KMS-11 (cell line): ENCODE measurements at regions not wholly inside any gene's neighbourhood (a gene's known extent, or its start where the extent isn't known, plus 50 kb on each side); places are given as distances from the start of the nearest gene placed in this dataset.
"Not testable (repeated sequence)": the region's sequence is repeated elsewhere in the genome, so short reads cannot be mapped to it uniquely, and the experiment has no call there.

Experiments used
- H2AFZ ChIP-seq: fragments of 200-600 bp; sonication (generic); 2 replicates; pipeline ENCODE4 v1.6.1; 2016; ENCODE audit warnings: antibody characterized with exemption, mixed run types, low read depth
- H3K27ac ChIP-seq: fragments of 200-600 bp; sonication (generic); 2 replicates; pipeline ENCODE4 v1.6.1; 2016; ENCODE audit warnings: mild to moderate bottlenecking, mixed run types
- H3K27me3 ChIP-seq: fragments of 200-600 bp; sonication (generic); 2 replicates; pipeline ENCODE4 v1.6.1; 2017; ENCODE audit warnings: mild to moderate bottlenecking, low read depth, mixed run types, moderate library complexity; ENCODE audit not compliant: insufficient read depth
- H3K36me3 ChIP-seq: fragments of 200-600 bp; sonication (generic); 2 replicates; pipeline ENCODE4 v1.6.1; 2017; ENCODE audit warnings: mild to moderate bottlenecking, mixed run types; ENCODE audit not compliant: insufficient read depth
- H3K4me1 ChIP-seq: fragments of 200-600 bp; sonication (generic); 2 replicates; pipeline ENCODE4 v1.6.1; 2016; ENCODE audit warnings: mild to moderate bottlenecking, low read depth, mixed run types; ENCODE audit not compliant: poor library complexity, severe bottlenecking
- H3K4me2 ChIP-seq: fragments of 200-600 bp; sonication (generic); 2 replicates; pipeline ENCODE4 v1.7.0; 2016; ENCODE audit warnings: mild to moderate bottlenecking, mixed run types
- H3K4me3 ChIP-seq: fragments of 200-600 bp; sonication (generic); IDR thresholded peaks from 2 replicates; pipeline ENCODE4 v1.6.1; 2017; ENCODE audit warnings: low read depth, low read length, mixed read lengths; ENCODE audit not compliant: insufficient read depth
- H3K79me2 ChIP-seq: fragments of 200-600 bp; sonication (generic); 2 replicates; pipeline ENCODE4 v1.6.1; 2016; ENCODE audit warnings: low read depth, mixed run types; ENCODE audit not compliant: insufficient read depth
- H3K9ac ChIP-seq: fragments of 200-600 bp; sonication (generic); 2 replicates; pipeline ENCODE4 v1.6.1; 2016; ENCODE audit warnings: mild to moderate bottlenecking, mixed run types
- H4K20me1 ChIP-seq: fragments of 200-600 bp; sonication (generic); 2 replicates; pipeline ENCODE4 v1.6.1; 2016; ENCODE audit warnings: mild to moderate bottlenecking, mixed run types; ENCODE audit not compliant: insufficient read depth
- TF ChIP-seq, protein P1 (sequence below): fragments of 200-600 bp; sonication (generic); conservative IDR thresholded peaks from 2 replicates; pipeline ENCODE4 v1.6.1; 2017; ENCODE audit warnings: low read depth, mild to moderate bottlenecking, antibody characterized with exemption, low read length, moderate library complexity, mixed read lengths

DNA sequence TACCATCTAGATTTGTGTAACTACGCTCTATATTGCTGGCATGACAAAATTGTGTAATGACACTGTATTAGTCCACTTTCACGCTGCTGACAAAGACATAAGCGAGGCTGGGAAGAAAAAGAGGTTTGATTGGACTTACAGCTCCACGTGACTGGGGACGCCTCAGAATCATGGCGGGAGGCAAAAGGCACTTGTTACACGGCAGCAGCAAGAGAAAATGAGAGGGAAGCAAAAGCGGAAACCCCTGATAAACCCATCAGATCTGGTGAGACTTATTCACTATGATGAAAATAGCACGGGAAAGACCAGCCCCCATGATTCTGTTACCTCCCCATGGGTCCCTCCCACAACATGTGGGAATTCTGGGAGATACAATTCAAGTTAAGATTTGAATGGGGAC lies 905.7 kb downstream of the DIPK2A start:
- no peak overlapping the region for H3K9ac ChIP-seq
- no peaks in the 10 kb centered on the region for H4K20me1 ChIP-seq
- H3K4me2 ChIP-seq: no peak overlapping the region
- H3K27ac ChIP-seq: no peak overlapping the region
- H3K79me2 ChIP-seq: no peaks in the 10 kb centered on the region
- no peaks in the 10 kb centered on the region for H3K27me3 ChIP-seq
- no peaks in the 10 kb centered on the region for H3K36me3 ChIP-seq
- H2AFZ ChIP-seq: no peak overlapping the region
- TF ChIP-seq, protein P1, sequence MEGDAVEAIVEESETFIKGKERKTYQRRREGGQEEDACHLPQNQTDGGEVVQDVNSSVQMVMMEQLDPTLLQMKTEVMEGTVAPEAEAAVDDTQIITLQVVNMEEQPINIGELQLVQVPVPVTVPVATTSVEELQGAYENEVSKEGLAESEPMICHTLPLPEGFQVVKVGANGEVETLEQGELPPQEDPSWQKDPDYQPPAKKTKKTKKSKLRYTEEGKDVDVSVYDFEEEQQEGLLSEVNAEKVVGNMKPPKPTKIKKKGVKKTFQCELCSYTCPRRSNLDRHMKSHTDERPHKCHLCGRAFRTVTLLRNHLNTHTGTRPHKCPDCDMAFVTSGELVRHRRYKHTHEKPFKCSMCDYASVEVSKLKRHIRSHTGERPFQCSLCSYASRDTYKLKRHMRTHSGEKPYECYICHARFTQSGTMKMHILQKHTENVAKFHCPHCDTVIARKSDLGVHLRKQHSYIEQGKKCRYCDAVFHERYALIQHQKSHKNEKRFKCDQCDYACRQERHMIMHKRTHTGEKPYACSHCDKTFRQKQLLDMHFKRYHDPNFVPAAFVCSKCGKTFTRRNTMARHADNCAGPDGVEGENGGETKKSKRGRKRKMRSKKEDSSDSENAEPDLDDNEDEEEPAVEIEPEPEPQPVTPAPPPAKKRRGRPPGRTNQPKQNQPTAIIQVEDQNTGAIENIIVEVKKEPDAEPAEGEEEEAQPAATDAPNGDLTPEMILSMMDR: no peak
- H3K4me3 ChIP-seq: no peak overlapping the region
- H3K4me1 ChIP-seq: no peaks in the 10 kb centered on the region

DNA sequence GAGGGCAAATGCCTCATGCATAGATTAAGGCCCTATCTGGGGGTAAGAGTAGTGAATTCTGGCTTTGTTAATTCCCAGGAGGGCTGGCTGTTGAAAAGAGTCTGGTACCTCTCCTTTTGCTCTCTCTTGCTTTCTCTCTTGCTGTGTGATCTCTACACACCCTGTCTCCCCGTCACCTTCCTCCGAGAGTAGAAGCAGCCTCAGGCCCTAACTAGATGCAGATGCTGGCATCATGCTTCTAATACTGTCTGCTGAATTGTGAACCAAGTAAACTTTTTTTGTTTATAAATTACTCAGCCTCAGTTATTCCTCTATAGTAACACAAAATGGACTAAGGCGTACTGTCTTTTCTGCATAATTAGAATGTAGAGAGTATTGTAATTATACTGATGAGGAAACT lies 908.1 kb downstream of the DIPK2A start:
- no peak overlapping the region for H2AFZ ChIP-seq
- no peak overlapping the region for H3K27ac ChIP-seq
- H3K4me2 ChIP-seq: no peak overlapping the region
- no peaks in the 10 kb centered on the region for H4K20me1 ChIP-seq
- TF ChIP-seq, protein P1: no peak
- no peaks in the 10 kb centered on the region for H3K79me2 ChIP-seq
- H3K9ac ChIP-seq: no peak overlapping the region
- no peaks in the 10 kb centered on the region for H3K27me3 ChIP-seq
- no peak overlapping the region for H3K4me3 ChIP-seq
- no peaks in the 10 kb centered on the region for H3K4me1 ChIP-seq
- H3K36me3 ChIP-seq: no peaks in the 10 kb centered on the region

DNA sequence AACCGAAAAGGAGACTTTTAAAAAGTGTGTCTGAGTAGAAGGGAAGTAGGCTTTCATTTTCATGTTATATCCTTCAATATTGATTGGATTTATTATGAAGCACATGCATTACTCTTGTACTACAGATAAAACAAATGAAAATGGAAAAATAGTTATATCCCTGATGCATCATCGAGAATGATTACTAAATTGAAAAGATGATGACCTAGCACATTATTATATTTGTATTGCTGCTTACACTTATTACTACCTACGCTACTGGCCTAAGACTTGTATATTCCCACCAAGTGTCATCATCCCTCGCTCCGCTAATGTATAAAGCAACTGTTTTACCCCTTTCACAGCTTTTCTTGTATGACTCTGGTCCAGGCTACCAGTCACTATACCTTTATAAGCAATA lies 922.4 kb downstream of the DIPK2A start:
- H3K4me1 ChIP-seq: no peaks in the 10 kb centered on the region
- H4K20me1 ChIP-seq: no peaks in the 10 kb centered on the region
- no peak overlapping the region for H3K4me3 ChIP-seq
- H3K27ac ChIP-seq: no peak overlapping the region
- TF ChIP-seq, protein P1: no peak
- no peaks in the 10 kb centered on the region for H3K27me3 ChIP-seq
- no peak overlapping the region for H3K4me2 ChIP-seq
- no peak overlapping the region for H3K9ac ChIP-seq
- no peak overlapping the region for H2AFZ ChIP-seq
- no peaks in the 10 kb centered on the region for H3K36me3 ChIP-seq
- no peaks in the 10 kb centered on the region for H3K79me2 ChIP-seq

DNA sequence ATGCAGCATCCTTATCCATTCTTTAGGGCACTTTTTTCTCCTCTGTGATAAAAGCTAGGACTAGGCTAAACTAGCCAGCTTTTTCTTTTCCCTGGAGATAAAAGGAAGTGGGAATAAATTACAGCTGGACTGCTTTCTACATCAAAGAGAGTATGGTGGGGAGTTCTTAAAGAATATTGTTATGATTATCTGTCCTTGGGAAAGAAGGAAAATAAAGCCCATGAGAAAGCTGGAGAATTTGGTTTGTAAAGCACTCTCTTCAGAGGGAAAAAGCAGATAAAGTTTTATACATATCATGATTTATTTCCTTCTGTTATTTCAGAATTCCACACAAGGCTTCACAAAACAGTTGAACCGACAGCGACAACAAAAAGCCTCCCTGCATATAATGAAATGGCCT lies 923.0 kb downstream of the DIPK2A start:
- no peaks in the 10 kb centered on the region for H3K79me2 ChIP-seq
- no peaks in the 10 kb centered on the region for H4K20me1 ChIP-seq
- H3K4me1 ChIP-seq: no peaks in the 10 kb centered on the region
- H3K27me3 ChIP-seq: no peaks in the 10 kb centered on the region
- no peak overlapping the region for H2AFZ ChIP-seq
- TF ChIP-seq, protein P1: no peak
- H3K4me3 ChIP-seq: no peak overlapping the region
- no peaks in the 10 kb centered on the region for H3K36me3 ChIP-seq
- H3K9ac ChIP-seq: no peak overlapping the region
- no peak overlapping the region for H3K4me2 ChIP-seq
- H3K27ac ChIP-seq: no peak overlapping the region

DNA sequence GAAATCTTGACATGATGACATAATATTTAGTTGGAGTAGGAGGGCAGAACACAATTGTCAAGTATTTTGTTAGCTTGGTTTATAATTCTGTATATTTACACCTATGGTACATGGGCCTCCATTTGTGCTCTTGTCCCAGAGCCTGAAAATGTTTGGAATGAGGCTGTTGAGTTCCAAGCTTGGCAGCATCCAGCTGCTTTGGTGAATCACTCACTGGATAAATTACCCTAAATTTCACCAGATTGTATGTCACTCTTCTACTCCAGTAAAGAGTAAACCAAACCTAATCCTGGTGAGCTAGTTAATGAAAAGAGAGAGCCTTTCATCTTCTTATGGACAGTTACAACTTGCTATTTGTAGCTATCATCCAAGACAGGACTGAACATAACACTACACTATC lies 928.7 kb downstream of the DIPK2A start:
- H3K27ac ChIP-seq: no peak overlapping the region
- TF ChIP-seq, protein P1: no peak
- H3K4me2 ChIP-seq: no peak overlapping the region
- H3K4me1 ChIP-seq: no peaks in the 10 kb centered on the region
- H3K27me3 ChIP-seq: no peaks in the 10 kb centered on the region
- no peaks in the 10 kb centered on the region for H3K79me2 ChIP-seq
- no peak overlapping the region for H3K9ac ChIP-seq
- H3K4me3 ChIP-seq: no peak overlapping the region
- H3K36me3 ChIP-seq: no peaks in the 10 kb centered on the region
- H4K20me1 ChIP-seq: no peaks in the 10 kb centered on the region
- no peak overlapping the region for H2AFZ ChIP-seq

DNA sequence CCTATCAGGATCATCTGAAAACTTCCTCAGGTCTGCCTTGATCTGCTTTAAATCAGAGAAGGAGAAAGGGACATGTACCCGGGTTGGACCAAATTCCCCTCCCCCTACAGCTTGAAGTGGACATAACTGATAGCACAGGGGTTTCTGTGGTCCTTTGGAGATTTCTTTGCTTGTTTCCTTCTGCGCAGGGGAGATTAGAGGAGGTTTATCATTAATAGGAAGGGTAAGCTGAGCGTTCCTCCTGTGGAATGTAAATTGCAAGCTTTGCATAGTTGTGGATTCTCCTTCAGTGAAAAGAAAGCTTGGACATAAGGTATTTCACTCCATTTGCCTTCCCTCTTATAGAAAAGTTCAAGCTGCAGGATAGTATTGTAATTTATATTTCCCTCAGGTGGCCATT lies 936.0 kb downstream of the DIPK2A start:
- not testable (repeated sequence) for H3K4me1 ChIP-seq, H2AFZ ChIP-seq, H3K4me3 ChIP-seq, H3K27ac ChIP-seq, H3K27me3 ChIP-seq, H3K9ac ChIP-seq, H3K79me2 ChIP-seq, H4K20me1 ChIP-seq, H3K4me2 ChIP-seq, H3K36me3 ChIP-seq
